NK-92 treated with Interleukin-12 subunit alpha and Interleukin-12 subunit beta, amount 100 ng/mL, for 24 hours (cell line): ENCODE measurements at regions not wholly inside any gene's neighbourhood (a gene's known extent, or its start where the extent isn't known, plus 50 kb on each side); places are given as distances from the start of the nearest gene placed in this dataset.

Source experiments
- DNase-seq: peaks from one replicate; lab custom pipeline; 2025; lab: John Stamatoyannopoulos, UW

DNA sequence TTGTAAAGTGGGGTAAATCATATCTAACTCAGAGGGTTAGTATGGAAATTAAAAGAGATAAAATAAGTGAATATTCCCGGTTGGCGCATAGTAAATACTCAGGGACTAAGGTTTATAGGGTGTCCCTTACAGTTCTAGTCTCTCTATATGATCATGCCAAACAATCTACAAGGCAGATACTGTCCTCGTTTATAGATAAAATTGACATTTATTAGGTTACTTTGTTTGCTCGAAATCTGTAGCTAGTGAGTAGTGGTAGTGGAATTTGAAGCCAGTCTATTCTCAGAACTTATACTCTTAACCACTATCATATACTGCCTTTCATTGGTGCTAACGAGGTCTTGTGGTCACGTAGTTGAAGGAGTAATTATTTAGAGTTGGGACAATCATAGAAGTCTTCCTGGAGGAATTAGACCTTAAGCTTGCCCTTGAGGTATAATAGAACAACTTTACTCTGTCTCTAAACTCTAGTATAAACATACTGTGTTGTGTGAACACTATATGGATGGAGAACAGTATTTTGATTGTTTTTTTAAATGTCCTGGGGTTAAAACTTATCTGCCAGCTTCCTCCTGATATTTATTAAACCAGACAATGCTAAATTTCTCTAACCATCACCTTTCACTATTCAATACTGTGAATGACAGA lies 324.0 kb downstream of the STIM2 start:
- DNase-seq, result no peak

DNA sequence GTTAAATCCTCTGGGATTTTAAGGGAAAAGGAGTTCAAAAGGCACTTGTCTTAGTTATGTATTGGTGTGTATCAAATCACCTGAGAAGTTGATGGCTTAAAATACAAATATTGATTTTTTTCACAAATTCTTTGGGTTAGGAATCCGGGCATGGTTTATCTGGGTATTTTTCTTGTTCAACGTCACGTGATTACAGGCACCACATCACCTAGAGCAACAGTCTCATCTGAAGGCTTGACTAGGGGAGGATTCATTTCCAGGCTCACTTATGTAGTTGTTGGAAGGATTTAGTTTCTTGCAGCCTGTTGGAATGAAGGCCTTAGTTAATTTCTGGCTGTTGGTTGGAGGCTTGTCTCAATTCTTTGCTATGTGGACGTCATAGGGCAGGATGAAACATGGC lies 326.1 kb downstream of the STIM2 start:
- no peak for DNase-seq

DNA sequence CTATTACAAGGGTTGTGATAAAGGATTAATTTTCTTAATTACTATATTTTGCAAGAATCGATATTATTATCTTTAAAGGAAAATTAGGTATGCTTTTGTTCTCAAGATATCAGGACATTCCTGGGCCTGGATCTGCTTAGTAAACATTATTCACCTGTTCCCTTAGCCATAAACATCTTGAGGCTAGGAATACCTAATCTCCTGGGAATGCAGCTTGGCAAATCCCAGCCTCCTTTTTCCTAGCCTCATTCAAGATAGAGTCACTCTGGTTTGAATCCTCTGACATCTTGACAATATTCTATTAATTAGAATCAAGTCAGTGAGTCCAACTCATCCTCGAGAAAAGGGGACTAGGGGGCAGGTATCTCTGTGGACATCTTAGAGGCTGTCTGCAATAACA lies 327.1 kb downstream of the STIM2 start:
- DNase-seq, result no peak

DNA sequence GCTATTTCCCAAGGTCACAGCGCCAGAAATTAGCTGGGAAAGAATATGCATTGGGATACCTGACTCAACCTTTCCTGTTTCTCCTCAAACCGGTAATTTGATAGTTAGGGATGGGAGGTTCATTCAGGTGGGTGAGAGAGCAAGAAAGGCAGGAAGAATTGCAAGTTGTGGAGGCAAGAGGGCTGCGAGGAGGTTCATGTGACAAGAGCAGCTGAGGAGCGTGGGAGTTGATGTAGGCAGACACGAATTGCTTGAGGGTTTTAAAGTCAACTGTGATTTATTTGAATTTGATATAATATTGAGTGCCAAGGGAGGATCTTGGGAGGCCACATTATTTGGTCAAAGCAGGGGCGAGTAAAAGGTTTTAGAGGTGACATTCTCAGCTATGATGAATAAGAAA lies 329.0 kb downstream of the STIM2 start:
- no peak for DNase-seq

DNA sequence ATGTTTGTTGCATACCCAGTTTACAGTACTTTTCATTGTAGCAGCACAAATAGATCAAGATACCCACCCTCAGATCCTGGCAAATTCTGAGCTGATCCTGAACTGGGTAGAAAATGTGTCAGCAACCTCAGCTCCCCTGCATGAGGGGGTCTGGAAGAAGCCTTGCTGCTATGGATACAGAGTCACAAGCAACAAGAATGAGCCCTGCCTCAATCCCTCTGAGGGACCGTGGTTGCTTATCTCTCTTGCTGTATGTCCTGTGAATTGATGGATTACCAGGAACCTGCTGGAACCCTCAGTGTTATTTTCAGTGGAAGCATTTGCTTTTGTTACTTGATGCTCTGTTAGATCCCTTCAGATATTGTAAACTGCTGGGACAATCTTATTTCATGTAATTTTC lies 331.0 kb downstream of the STIM2 start:
- DNase-seq, result no peak

DNA sequence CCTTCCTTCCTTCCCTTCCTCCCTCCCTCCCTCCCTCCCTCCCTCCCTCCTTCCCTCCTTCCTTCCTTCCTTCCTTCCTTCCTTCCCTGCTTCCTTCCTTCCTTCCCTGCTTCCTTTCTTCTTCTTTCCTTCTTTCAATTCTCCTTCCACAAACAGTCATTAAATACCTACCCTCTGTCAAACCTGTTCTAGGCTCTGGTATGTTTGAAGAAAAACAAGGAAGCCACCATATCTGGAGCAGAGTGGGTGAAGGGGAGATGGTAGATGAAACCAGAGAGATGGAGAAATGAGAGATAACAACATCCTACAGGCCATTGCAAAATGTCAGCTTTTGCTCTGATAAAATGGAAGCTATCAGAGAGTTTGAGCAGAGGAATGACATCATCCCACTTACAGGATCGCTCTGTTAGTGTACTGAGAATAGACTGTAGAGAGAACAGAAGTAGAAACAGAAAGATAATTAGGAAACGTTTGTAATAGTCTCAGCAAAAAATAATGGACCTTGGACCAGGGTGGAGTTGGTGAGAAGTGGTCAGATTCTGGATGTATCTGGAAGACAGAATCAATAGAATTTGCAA lies 334.0 kb downstream of the STIM2 start:
- DNase-seq, result no peak

DNA sequence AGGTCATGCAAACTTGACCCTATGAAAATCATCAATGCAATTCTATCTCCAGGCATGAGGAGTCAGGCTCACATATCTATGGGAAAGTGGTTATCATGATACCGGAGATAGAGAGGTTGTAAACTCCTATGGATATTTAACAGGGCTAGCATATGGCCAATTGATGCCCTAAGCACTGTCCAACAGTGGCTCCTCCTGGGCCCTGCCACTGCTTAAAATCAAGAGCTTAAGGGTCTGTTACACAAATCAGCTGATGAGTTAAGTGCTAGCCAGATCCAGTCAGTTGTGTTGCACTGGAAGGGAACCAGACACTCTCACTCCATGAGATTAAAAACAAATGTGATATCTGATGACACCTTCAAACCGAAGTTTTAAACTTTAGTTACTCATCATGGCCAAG lies 337.6 kb downstream of the STIM2 start:
- DNase-seq, result no peak

DNA sequence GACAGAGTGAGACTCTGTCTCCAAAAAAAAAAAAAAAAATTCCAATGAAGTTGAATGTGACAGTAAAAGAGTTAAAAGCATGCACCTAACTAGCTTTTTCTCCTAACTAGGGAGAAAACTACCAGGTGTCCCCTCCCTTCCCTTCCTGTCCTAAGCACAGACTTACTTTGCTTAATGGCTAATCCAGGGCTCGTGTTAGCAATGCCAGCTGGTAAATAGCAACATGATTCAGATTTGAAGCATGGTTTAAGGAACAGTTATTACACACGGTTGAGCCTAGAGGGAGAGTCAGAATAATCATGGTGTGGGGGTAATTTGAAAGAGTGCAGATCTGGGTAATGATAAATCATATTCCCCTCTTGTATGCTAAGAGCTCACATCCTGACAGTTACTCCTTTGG lies 338.3 kb downstream of the STIM2 start:
- no peak for DNase-seq

DNA sequence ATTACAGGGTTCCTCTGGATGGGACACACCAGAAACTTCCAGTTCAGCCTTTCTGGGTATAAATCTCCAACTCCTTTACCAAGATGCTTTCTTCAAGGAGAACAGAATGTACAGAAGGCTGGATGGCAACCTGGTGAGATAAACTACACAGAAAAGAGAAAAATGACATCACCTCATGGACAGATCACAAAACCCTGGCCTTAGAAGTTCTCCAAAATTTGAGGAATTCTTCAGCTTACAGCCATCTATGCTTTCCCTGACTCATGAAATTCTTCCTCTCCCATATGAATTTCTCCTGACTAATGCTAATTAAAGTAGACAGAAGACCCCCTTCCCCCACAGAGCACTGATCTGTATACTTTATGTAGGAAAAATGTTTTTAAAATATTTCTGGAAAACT lies 345.4 kb downstream of the STIM2 start:
- DNase-seq, result no peak

DNA sequence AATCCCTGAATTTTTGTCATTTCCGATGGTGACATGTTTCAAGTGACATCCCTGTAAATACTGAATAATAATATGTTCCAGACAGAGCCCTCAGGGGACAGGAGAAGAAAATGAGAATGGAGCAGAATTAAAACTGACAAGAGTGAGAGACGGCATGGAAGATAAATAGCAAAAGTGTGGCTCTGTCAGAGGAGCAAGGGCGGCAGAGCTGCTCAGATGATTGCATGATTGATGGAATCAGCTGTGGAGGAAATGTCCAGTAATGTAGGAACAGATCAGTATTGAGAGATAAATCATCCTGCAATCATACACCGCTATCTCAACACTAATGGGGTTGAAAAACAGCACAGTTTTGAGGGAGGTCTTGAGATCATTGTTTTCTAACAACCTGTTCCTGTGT lies 350.3 kb downstream of the STIM2 start:
- no peak for DNase-seq

DNA sequence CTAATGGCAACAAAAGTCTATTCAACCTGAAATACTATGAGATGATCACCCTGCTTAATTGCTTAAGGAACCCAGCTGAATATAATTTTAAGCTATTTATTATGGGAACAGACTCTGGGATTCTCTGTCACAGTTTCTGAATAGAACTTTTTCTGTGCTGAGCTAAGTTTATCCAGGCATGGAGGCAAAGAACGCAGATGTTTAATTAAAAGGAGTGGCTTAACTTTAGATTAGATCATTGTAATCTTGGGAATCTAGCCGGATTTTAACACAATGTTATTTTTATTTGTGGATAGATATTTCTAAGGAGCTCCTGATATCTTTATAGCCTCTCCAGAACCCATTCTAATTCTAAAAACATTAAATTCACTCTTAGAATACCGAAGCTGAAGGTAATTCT lies 353.4 kb downstream of the STIM2 start:
- no peak for DNase-seq

DNA sequence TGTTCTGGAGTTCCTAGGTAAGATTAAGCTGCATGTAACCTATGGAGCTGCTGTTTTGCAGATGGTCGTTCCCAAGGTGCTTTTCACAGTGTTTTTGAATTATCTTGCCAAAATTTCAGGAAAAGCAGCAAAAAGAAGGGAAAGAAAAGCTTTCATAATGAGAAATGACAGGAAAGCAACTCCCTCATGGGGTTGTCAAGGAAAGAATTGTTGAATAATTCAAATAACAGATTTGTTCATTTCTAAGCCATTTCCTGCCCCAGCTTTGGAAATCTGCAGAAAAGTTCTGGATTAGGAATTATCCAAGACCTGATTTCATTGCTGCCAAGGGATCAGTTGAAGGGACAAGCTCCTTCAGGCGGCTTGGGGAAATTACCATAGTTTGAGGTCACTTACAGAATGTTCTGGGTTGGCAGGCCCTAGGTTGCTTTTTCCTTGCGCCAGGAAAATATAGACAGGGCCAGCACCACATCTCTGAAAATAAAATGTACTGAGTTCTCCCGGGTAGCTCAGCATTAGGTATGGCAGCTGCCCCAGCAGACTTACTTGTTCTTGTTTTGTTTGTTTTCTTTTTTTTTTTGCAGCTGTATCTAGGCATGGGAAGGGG lies 354.7 kb downstream of the STIM2 start:
- no peak for DNase-seq

DNA sequence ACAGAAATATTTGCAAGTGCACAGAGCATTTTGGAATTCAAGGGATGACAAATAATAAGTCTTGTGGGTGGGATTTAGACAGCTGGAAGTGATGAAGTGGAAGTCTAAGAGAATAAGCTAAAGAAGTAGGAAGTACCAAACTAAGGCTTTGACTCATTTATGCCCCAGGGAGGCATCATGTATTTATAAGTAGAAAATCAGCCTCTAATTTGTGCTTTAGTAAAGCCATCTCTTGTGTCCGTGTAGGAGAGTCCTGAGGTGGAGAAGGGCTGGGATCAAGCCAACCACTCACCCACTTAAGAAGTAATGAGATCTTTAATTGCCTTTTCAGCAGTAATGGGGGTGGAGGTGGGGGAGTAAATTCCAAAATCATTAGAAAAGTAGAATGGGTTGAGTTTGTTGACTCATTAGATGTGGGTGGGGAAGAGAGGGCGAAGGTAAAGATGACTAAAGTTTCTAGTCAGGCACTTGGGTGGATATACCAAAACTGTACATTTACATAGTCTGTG lies 356.7 kb downstream of the STIM2 start:
- no peak for DNase-seq

DNA sequence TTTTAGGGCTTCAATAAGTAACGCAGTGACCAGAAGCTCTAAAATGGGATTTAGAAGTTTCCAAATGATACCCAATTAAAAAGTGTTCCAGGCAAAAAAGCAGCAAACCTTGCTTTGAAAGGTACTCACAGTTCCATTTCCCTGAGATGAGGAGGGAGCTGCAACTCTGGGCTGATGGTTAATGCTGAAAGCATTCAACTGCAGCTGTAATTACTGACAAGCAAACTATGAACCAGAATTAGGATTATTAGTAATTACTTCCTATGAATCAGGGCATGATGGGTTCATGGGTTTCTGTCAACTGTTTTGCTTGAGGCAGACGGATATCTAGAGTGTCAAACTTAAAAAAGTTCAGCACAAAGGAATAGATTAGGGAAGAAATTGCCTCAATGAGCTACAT lies 357.4 kb downstream of the STIM2 start:
- no peak for DNase-seq

DNA sequence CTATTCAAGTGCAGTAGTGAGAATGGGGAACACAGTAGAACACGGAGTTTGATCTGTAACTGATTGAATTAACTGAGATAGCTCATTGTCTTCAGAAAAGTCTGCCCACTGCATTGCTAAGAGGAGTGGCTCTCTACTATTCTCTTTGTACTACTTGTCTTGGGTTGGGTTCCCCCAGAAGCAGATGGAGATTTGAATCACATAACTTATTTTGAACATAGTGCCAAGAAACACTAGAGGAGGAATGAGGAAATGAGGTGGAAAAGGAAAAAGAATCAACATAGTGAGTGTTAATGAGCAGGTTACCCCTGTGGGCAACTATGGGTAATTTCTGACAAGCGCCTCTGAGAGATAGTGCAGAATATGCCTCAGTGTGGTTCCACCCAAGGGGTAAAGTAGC lies 362.7 kb downstream of the STIM2 start:
- no peak for DNase-seq

DNA sequence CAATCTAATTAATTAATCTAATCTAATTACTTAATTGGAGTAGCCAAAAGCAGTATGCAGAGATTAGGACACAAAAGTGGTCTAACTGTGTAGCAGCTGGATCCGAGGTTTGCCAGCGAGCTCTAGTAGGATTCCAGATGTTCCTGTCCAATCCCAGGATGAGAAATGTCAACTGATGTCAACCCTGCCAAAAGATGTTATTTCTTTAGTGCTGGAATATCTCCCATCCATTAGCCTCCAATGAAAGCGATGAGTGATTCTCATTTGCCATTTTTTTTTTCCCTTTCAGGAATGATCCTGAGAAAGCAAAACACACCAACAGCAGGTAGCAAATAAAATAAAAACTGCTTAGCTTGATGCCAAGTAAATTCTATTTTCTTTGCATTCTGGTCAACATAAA lies 372.9 kb downstream of the STIM2 start:
- no peak for DNase-seq

DNA sequence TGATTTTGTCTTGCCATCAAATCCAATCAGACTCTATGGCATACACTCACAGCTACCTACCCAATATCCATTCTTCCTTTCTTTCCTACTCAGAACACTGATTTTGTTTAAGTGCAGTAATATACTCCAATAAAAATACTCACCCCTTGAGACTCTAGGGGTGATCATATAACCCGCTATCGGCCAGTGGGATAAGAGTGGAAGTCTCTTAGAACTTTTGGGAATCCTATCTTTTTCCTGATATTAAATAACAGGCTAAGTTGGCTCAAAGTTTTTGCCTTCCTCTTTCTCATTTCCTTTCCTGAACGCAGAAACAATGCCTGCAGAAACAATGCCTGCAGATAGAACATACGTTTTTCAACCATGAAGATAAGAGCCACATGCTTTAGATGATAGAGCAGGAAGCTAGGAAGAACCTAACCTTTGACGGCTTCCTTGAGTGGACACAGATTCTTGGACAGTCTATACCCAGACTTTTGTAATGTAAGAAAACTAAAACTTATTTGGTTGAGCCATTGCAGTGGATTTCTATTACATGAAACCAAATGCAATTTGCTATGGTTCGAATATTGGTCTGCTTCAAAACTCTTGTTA lies 373.8 kb downstream of the STIM2 start:
- no peak for DNase-seq

DNA sequence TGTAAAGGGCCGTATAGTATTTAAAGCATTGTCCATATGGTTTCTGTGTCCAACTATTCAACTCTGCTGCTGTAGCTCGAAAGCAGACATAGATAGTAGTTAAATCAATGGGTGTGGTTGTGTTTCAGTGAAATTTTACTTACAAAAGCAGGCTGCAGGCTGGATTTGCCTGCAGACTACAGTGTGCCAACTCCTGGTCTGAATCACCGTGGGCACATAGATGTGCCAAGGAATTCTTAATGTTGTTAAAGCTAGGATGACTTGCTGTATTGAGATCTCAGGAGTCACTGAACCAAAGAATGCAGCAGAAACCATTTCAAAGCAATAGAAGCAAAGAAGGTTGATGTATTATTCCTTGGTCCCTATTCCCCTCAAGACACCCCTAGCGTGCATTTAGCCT lies 379.0 kb downstream of the STIM2 start:
- no peak for DNase-seq

DNA sequence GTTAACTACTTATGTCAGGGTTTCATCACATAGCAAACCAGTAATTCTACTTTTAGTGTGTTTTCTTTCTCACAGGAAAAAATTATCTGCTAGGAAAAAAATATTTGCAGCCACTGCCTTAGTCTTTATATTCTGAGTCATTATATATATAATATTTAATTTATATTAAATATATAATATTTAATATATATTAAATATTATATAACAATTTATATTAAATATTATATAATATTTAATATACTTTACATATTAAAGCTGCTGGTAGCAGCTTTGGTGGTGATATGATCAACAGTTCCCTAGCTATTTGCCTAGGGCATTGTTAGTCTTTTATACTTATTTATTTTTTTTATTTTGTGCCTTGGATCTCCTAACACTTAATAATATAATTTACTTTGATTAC lies 381.6 kb downstream of the STIM2 start:
- DNase-seq, result no peak

DNA sequence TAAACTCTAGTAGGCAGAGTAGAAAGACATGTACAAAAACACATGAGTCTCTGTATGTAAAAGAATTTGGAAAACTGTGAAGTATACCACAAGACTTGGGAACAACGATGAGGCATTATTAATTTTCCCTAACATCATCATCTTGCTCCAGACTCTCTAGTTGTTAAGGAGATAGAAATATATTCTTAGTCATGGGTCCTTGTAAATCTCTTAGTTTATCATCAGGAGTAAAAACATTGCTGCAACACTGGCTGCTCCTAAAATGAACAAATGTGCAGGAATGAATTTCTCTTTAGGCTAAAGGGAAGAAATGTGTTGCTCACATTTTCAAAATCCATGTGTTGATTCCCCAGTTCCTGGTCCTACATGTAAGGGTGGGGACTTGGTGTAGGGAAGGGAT lies 384.6 kb downstream of the STIM2 start:
- no peak for DNase-seq

DNA sequence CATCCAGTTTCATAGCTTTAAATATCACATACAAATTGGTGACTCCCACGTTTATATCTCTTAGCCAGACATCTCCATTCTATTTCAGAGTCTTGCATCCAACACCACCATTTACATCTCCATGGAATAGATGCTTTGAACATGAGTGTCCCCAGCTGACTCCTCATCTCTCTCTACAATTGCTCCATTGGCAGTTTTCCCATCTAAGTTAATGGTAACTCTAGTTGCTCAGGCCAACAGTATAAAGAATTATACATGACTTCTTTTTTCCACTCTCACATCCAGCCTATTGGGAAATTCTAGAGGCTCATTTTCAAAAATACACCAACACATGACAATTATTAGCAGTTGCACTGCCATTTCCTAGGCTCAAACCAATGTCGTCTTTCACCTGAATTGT lies 388.2 kb downstream of the STIM2 start:
- DNase-seq, result no peak

DNA sequence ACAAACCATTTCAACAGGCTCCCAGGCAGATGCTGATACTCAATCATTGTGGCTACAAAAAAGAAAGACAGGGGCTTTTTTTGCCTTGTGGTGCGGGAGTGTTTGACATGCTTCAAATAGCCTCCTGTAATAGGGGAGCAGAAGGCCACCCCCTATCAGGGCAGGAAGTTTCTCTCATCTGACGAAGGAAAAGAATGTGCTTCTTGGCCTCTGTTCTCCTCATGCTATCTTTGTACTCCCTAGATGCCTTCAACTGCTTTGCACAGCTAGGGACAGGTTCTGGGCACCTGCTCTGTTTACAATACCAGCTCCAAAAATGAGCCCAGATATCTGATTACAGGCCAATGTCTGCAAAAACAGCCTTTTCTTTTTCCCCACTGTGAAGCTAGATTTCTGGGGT lies 391.1 kb downstream of the STIM2 start:
- no peak for DNase-seq

DNA sequence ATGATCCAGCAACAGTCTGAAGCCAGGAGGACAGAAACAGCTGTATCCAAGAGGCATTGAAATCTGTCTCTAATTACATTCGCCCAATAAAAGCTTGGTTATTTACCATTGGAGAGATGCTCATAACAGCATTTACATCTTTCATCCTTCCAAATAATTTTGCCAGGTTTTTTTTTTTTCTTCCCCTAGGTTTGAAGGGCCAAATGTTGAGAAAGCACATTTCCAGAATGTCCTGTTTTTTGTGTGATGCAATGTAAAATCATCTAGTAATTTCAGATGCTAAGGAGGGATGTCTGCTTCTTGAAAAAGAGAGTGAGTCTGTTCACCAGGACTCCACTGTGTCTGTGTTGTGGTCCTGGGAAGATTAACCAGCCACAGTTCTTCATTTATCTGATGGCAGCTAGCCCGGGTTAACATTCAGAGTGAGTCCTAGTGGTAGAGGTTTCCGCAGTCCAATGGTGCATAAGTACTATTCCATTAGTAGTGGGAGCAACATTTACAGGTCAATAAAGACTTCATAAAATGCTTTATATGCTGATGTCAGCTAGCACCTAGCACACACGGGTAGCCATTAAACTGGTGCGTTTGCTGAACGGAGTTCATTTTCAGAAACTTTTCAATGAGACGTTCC lies 406.8 kb downstream of the STIM2 start:
- DNase-seq, result no peak
